ENCODE measurements at regions not wholly inside any gene's neighbourhood (a gene's known extent, or its start where the extent isn't known, plus 50 kb on each side); places are given as distances from the start of the nearest gene placed in this dataset.
"Not testable (repeated sequence)": the region's sequence is repeated elsewhere in the genome, so short reads cannot be mapped to it uniquely, and the experiment has no call there.

- in situ Hi-C loops (cut with MboI; ENCODE audit: low sequenced_read_pairs): no loop called here
- Histone ChIP-seq H3K27me3 (ENCODE audit: low read depth) (no peaks in the 10 kb centered on the region), H3K4me3 (no peak overlapping the region), H3K4me1 (no peaks in the 10 kb centered on the region), H3K36me3 (replicated peaks) (no peaks in the 10 kb centered on the region), H3K9me3 (no peaks in the 10 kb centered on the region)
- no peak for DNase-seq (ENCODE audit: low spot score in 2 of 2)
Observed at GRCh38 chrX:140172401-140172800, 207.1 kb upstream of the CXorf66 start.

- no peaks in the 10 kb centered on the region for H3K4me1 ChIP-seq
- H3K4me3 ChIP-seq: no peak overlapping the region
- in situ Hi-C loops (cut with MboI; ENCODE audit: low sequenced_read_pairs): no loop called here
- no peaks in the 10 kb centered on the region for H3K36me3 ChIP-seq (replicated peaks)
- H3K9me3 ChIP-seq: no peaks in the 10 kb centered on the region
- peak in 1 of 2 experiments; percentile 16 for DNase-seq (ENCODE audit: low spot score in 2 of 2)
- H3K27me3 ChIP-seq (ENCODE audit: low read depth): no peaks in the 10 kb centered on the region
Observed at GRCh38 chrX:140167551-140167950, 202.2 kb upstream of the CXorf66 start.

- in situ Hi-C loops (cut with MboI; ENCODE audit: low sequenced_read_pairs): no loop called here
- Histone ChIP-seq H3K4me1 (no peaks in the 10 kb centered on the region), H3K9me3 (no peaks in the 10 kb centered on the region), H3K27me3 (ENCODE audit: low read depth) (no peaks in the 10 kb centered on the region), H3K36me3 (replicated peaks) (no peaks in the 10 kb centered on the region), H3K4me3 (no peak overlapping the region)
- DNase-seq (ENCODE audit: low spot score in 2 of 2): no peak
Observed at GRCh38 chrX:140165849-140166248, 200.5 kb upstream of the CXorf66 start.

GRCh38 chrX:140164391-140164790 lies 199.1 kb upstream of the CXorf66 start:
- no peak for DNase-seq (ENCODE audit: low spot score in 2 of 2)

GRCh38 chrX:140163371-140164159 lies 198.2 kb upstream of the CXorf66 start:
- Histone ChIP-seq H3K4me1 (no peaks in the 10 kb centered on the region), H3K36me3 (replicated peaks) (no peaks in the 10 kb centered on the region), H3K4me3 (no peak overlapping the region), H3K9me3 (no peaks in the 10 kb centered on the region), H3K27me3 (ENCODE audit: low read depth) (no peaks in the 10 kb centered on the region)
- in situ Hi-C loops (cut with MboI; ENCODE audit: low sequenced_read_pairs): no loop called here
- no peak for DNase-seq (ENCODE audit: low spot score in 2 of 2)

More at GRCh38 chrX:140164391-140164790, 199.1 kb upstream of the CXorf66 start:
- in situ Hi-C loops (cut with MboI; ENCODE audit: low sequenced_read_pairs): no loop called here
- no peak overlapping the region for H3K4me3 ChIP-seq
- no peaks in the 10 kb centered on the region for H3K36me3 ChIP-seq (replicated peaks)
- no peaks in the 10 kb centered on the region for H3K27me3 ChIP-seq (ENCODE audit: low read depth)
- H3K4me1 ChIP-seq: no peaks in the 10 kb centered on the region
- no peaks in the 10 kb centered on the region for H3K9me3 ChIP-seq

GRCh38 chrX:140157611-140158010 lies 192.3 kb upstream of the CXorf66 start:
- in situ Hi-C loops (cut with MboI; ENCODE audit: low sequenced_read_pairs): no loop called here
- Histone ChIP-seq H3K27me3 (ENCODE audit: low read depth) (no peaks in the 10 kb centered on the region), H3K9me3 (no peaks in the 10 kb centered on the region), H3K36me3 (replicated peaks) (no peaks in the 10 kb centered on the region), H3K4me3 (no peak overlapping the region), H3K4me1 (no peaks in the 10 kb centered on the region)
- no peak for DNase-seq (ENCODE audit: low spot score in 2 of 2)

GRCh38 chrX:140157143-140157542 lies 191.8 kb upstream of the CXorf66 start:
- no peak overlapping the region for H3K4me3 ChIP-seq
- in situ Hi-C loops (cut with MboI; ENCODE audit: low sequenced_read_pairs): no loop called here
- H3K27me3 ChIP-seq (ENCODE audit: low read depth): no peaks in the 10 kb centered on the region
- no peak for DNase-seq (ENCODE audit: low spot score in 2 of 2)
- H3K9me3 ChIP-seq: no peaks in the 10 kb centered on the region
- no peaks in the 10 kb centered on the region for H3K36me3 ChIP-seq (replicated peaks)
- H3K4me1 ChIP-seq: no peaks in the 10 kb centered on the region

- Histone ChIP-seq H3K27me3 (ENCODE audit: low read depth) (no peaks in the 10 kb centered on the region), H3K36me3 (replicated peaks) (no peaks in the 10 kb centered on the region), H3K4me3 (no peak overlapping the region), H3K4me1 (no peaks in the 10 kb centered on the region), H3K9me3 (no peaks in the 10 kb centered on the region)
- DNase-seq (ENCODE audit: low spot score in 2 of 2): no peak
- in situ Hi-C loops (cut with MboI; ENCODE audit: low sequenced_read_pairs): no loop called here
Observed at GRCh38 chrX:140151316-140151715, 186.0 kb upstream of the CXorf66 start.

GRCh38 chrX:140149761-140150160 lies 184.4 kb upstream of the CXorf66 start:
- H3K27me3 ChIP-seq (ENCODE audit: low read depth): no peaks in the 10 kb centered on the region
- H3K4me3 ChIP-seq: no peak overlapping the region
- no peaks in the 10 kb centered on the region for H3K4me1 ChIP-seq
- in situ Hi-C loops (cut with MboI; ENCODE audit: low sequenced_read_pairs): no loop called here
- H3K36me3 ChIP-seq (replicated peaks): no peaks in the 10 kb centered on the region
- DNase-seq (ENCODE audit: low spot score in 2 of 2): peak in 1 of 2 experiments; percentile 22
- H3K9me3 ChIP-seq: no peaks in the 10 kb centered on the region

- in situ Hi-C loops (cut with MboI; ENCODE audit: low sequenced_read_pairs): loop anchor here (5.0 kb wide), 1 partner anchor 84 kb away; no protein-coding TSS in a partner anchor
- Histone ChIP-seq H3K27me3 (ENCODE audit: low read depth) (no peaks in the 10 kb centered on the region), H3K4me1 (peaks cover 11% of the 10 kb centered on the region), H3K9me3 (no peaks in the 10 kb centered on the region), H3K4me3 (no peak overlapping the region), H3K36me3 (replicated peaks) (no peaks in the 10 kb centered on the region)
- DNase-seq (ENCODE audit: low spot score in 2 of 2): peak; percentile 71 to 85
Observed at GRCh38 chrX:140141444-140142029, 176.2 kb upstream of the CXorf66 start.

- H3K9me3 ChIP-seq; H3K4me3 ChIP-seq; DNase-seq (ENCODE audit: low spot score in 2 of 2); H3K36me3 ChIP-seq (replicated peaks); H3K27me3 ChIP-seq (ENCODE audit: low read depth): not testable (repeated sequence)
- H3K4me1 ChIP-seq: peaks cover 13% of the 10 kb centered on the region
- in situ Hi-C loops (cut with MboI; ENCODE audit: low sequenced_read_pairs): loop anchor here (5.0 kb wide), 1 partner anchor 61 kb away; no protein-coding TSS in a partner anchor
Observed at GRCh38 chrX:140138492-140138891, 173.2 kb upstream of the CXorf66 start.

GRCh38 chrX:140138065-140138464 lies 172.7 kb upstream of the CXorf66 start:
- not testable (repeated sequence) for H3K27me3 ChIP-seq (ENCODE audit: low read depth); H3K9me3 ChIP-seq; H3K4me3 ChIP-seq; H3K36me3 ChIP-seq (replicated peaks); DNase-seq (ENCODE audit: low spot score in 2 of 2)
- H3K4me1 ChIP-seq: peaks cover 14% of the 10 kb centered on the region
- in situ Hi-C loops (cut with MboI; ENCODE audit: low sequenced_read_pairs): loop anchor here (5.0 kb wide), 1 partner anchor 61 kb away; no protein-coding TSS in a partner anchor

- Histone ChIP-seq H3K9me3 (no peaks in the 10 kb centered on the region), H3K4me3 (no peak overlapping the region), H3K36me3 (replicated peaks) (no peaks in the 10 kb centered on the region), H3K27me3 (ENCODE audit: low read depth) (no peaks in the 10 kb centered on the region), H3K4me1 (peaks cover 25% of the 10 kb centered on the region)
- peak; percentile 74 to 95 for DNase-seq (ENCODE audit: low spot score in 2 of 2)
- in situ Hi-C loops (cut with MboI; ENCODE audit: low sequenced_read_pairs): no loop called here
Observed at GRCh38 chrX:140132937-140133336, 167.6 kb upstream of the CXorf66 start.

GRCh38 chrX:140123446-140123845 lies 158.1 kb upstream of the CXorf66 start:
- Histone ChIP-seq H3K36me3 (replicated peaks) (no peaks in the 10 kb centered on the region), H3K4me3 (no peak overlapping the region), H3K9me3 (no peaks in the 10 kb centered on the region), H3K27me3 (ENCODE audit: low read depth) (no peaks in the 10 kb centered on the region), H3K4me1 (peaks cover 6% of the 10 kb centered on the region; the same call in 1 of the 2 replicates)
- DNase-seq (ENCODE audit: low spot score in 2 of 2): peak; percentile 39 to 59
- in situ Hi-C loops (cut with MboI; ENCODE audit: low sequenced_read_pairs): no loop called here

All from HAP-1 (cell line).